Fibroblast of upper back skin (primary cell): ENCODE measurements at regions not wholly inside any gene's neighbourhood (a gene's known extent, or its start where the extent isn't known, plus 50 kb on each side); places are given as distances from the start of the nearest gene placed in this dataset.
"Not testable (repeated sequence)": the region's sequence is repeated elsewhere in the genome, so short reads cannot be mapped to it uniquely, and the experiment has no call there.

Experiments used
- DNase-seq: peaks from one replicate; pipeline ENCODE4 v3.0.0-alpha.2; 2013

GRCh38 chr7:3138997-3139396 lies 95.3 kb upstream of the CARD11 start:
- no peak for DNase-seq

- no peak for DNase-seq
Observed at GRCh38 chr7:3140834-3141233, 97.2 kb upstream of the CARD11 start.

GRCh38 chr7:3141326-3141725 lies 97.7 kb upstream of the CARD11 start:
- no peak for DNase-seq

- DNase-seq, result no peak
Observed at GRCh38 chr7:3143869-3144775, 100.5 kb upstream of the CARD11 start.

GRCh38 chr7:3144776-3145125 lies 101.1 kb upstream of the CARD11 start:
- not testable (repeated sequence) for DNase-seq

GRCh38 chr7:3146571-3147226 lies 103.0 kb upstream of the CARD11 start:
- DNase-seq, result no peak

- not testable (repeated sequence) for DNase-seq
Observed at GRCh38 chr7:3148471-3148870, 104.8 kb upstream of the CARD11 start.

GRCh38 chr7:3149231-3149995 lies 105.7 kb upstream of the CARD11 start:
- DNase-seq, result no peak

- DNase-seq, result no peak
Observed at GRCh38 chr7:3150027-3150426, 106.4 kb upstream of the CARD11 start.

GRCh38 chr7:3151784-3152183 lies 108.1 kb upstream of the CARD11 start:
- no peak for DNase-seq

GRCh38 chr7:3152714-3153113 lies 109.0 kb upstream of the CARD11 start:
- no peak for DNase-seq

GRCh38 chr7:3153118-3153517 lies 109.5 kb upstream of the CARD11 start:
- DNase-seq, result no peak

- no peak for DNase-seq
Observed at GRCh38 chr7:3154317-3154716, 110.7 kb upstream of the CARD11 start.

GRCh38 chr7:3154881-3155494 lies 111.3 kb upstream of the CARD11 start:
- DNase-seq, result peak; percentile 32

GRCh38 chr7:3156508-3156907 lies 112.8 kb upstream of the CARD11 start:
- no peak for DNase-seq

GRCh38 chr7:3157566-3158287 lies 114.1 kb upstream of the CARD11 start:
- peak; percentile 55 for DNase-seq

- DNase-seq, result no peak
Observed at GRCh38 chr7:3158341-3158760, 114.7 kb upstream of the CARD11 start.

GRCh38 chr7:3159039-3159438 lies 115.4 kb upstream of the CARD11 start:
- DNase-seq, result no peak

- DNase-seq, result no peak
Observed at GRCh38 chr7:3159445-3159844, 115.8 kb upstream of the CARD11 start.

- DNase-seq, result not testable (repeated sequence)
Observed at GRCh38 chr7:3159926-3160325, 116.3 kb upstream of the CARD11 start.

GRCh38 chr7:3162289-3162688 lies 118.6 kb upstream of the CARD11 start:
- no peak for DNase-seq

- DNase-seq, result not testable (repeated sequence)
Observed at GRCh38 chr7:3162798-3163197, 119.1 kb upstream of the CARD11 start.
